Stimulated activated CD4-positive, alpha-beta T cell treated with anti-CD3 and anti-CD28 coated beads, Interleukin-12 subunit alpha, Interleukin-12 subunit beta, amount 100 ng/mL, for 48 hours (primary cell): ENCODE measurements at regions not wholly inside any gene's neighbourhood (a gene's known extent, or its start where the extent isn't known, plus 50 kb on each side); places are given as distances from the start of the nearest gene placed in this dataset.

ENCODE experiments used
- DNase-seq, 3 donors: peaks; one replicate each; pipeline ENCODE4 v3.0.0-alpha.2; 2020; ENCODE audit warnings: low read depth in 2 of 3, low spot score in 1 of 3

- no peak for DNase-seq
These were observed 88.6 kb upstream of the GGTLC1 start for GRCh38 chr20:24077145-24077544.

- no peak for DNase-seq
These were observed 82.1 kb upstream of the GGTLC1 start for GRCh38 chr20:24070679-24071078.

DNA sequence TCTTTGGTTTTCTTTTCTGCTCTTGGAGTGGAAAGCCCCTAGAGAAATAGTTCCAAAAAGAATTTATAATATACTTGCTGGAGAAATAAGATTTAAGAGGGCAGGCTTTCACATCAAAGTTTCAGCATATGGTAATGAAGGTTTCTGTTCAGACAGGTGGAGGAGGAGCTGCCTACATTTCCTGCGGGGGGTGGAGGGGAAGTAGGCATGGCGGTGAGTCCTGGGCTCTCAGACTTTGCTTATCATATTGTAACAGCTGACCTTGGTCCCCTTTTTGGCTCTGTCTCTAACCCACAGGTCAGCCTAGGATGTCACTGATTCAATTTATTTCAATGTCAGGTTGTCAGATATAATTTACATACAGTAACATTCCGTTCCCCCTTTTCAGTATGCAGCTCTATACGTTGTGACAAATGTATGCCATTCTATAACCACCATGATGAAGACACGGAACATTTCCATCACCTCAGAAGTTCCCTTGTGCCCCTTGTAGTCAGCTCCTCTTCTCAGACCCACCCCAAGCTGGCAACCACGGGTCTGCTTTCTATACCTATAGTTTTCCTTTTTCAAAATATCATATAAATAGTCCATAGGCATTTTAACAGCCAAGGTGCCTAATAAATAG lies 77.6 kb upstream of the GGTLC1 start:
- peak in 1 of 3 donors; percentile 18 for DNase-seq

GRCh38 chr20:24064915-24065314 lies 76.3 kb upstream of the GGTLC1 start:
- DNase-seq = no peak

GRCh38 chr20:24064092-24064491 lies 75.5 kb upstream of the GGTLC1 start:
- no peak for DNase-seq

- no peak for DNase-seq
These were observed 74.5 kb upstream of the GGTLC1 start for GRCh38 chr20:24063100-24063499.

DNA sequence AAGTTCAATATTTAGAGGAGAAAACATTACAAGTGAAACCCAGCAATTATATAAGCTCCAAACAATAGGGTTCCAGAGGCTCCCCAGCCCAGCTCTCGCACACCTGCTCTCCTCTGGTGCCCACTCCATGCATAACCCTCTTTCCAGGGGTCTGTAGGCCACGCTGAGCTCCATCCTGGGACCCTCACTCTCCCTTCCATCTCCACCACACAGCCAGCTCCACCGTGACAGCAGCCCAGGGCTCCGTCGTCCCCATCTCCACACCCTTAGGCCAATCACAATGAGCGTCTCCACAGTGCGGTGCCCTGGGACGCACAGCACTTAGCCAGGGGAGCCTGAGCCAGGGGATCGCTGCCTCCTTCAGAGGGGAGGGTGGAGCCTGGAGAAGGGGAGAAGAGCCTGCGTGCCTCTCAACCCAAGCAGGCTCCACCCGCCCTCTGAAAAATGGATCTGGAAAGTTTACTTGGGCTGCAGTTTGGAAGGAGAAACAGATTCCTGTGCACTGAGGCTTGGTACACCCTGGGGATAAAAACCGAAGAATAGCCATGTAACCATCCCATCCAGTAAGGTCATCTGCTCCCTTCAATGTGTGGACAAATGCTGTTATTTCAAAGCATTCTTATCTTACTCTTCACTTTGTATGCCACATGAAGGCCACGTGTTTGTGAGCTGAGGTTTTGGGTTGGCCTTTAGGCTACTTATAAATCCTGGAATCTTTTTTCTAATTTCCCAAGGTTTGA lies 72.4 kb upstream of the GGTLC1 start:
- no peak for DNase-seq

DNA sequence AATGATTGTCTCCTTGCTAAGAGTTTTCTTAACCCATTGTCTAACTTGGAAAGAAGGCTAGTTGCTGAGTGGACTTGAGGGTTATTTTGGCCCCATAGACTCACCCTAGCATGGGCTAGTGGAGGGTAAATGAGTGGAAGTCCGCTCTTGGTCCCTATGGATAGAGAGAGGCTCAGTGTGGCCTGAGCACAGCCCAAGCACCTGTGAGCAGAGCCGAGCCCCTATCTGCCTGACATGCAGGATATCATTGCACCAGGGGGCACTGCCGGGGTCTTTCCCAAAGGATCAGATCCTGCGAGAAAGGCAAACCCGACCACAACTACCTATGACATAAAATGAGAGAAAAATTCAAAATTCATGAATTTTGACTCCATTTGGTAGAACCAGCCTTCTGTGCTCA lies 70.6 kb upstream of the GGTLC1 start:
- no peak for DNase-seq

GRCh38 chr20:24056491-24056890 lies 67.9 kb upstream of the GGTLC1 start:
- no peak for DNase-seq

GRCh38 chr20:24052599-24053275 lies 64.2 kb upstream of the GGTLC1 start:
- no peak for DNase-seq

DNA sequence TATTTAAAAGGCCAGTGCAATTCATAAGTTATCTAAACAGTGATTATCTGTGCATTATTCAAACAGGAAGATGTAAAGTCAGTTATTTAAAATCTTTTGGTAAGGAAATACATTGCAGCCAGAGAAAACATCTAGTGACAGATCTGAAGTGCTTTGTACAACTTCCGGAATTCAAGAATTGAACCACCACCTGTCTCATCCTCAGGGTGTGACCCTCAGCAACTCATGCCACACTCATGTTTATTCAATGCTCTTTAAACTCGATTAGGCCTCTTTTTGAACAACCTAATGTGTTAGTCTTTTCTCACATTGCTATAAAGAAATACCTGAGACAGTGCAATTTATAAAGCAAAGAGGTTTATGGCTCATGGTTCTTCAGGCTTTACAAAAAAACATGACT lies 62.6 kb upstream of the GGTLC1 start:
- DNase-seq = no peak

DNA sequence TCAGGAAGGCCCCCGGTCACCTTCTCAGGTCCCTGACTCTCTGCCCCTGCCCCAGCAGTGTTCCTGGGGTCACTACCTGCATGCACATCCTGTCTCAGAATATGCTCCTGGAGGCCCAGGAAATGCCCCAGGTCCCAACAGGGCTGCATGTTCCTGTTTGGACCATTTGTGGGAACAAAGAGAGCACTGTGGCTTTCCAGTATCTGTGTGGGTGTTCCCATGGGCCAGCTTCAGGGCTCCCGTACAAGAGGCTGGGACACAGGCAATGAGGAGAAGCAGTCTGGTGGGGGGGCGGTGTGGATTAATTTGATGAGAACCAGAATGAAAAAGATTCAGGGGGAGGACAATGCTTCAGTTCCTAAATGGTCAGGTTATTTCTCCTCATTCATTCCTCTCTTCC lies 61.5 kb upstream of the GGTLC1 start:
- no peak for DNase-seq

- no peak for DNase-seq
These were observed 60.5 kb upstream of the GGTLC1 start for GRCh38 chr20:24049081-24049480.

- no peak for DNase-seq
These were observed 59.5 kb upstream of the GGTLC1 start for GRCh38 chr20:24048024-24048611.

DNA sequence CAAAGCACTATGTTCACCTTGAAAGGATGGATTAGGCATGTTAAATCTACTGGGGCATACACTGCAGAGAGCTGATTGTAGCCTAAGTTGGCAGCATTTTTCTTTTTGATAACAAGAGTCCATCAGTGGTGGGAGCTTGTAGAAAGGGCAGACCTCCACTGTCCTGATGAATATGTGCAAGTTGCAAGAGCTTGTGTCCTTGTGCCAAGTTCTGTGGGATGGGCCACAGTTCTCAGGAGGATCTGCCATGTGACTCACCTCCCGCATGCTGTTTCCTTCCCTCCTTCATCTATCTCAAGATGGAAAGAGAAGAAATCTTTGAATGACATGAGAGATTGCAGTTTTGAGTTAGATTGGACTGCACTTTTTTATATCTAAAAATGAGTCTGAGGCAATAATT lies 58.3 kb upstream of the GGTLC1 start:
- DNase-seq = no peak

- DNase-seq = peak in 2 of 3 donors; percentile 11 to 28
These were observed 57.2 kb upstream of the GGTLC1 start for GRCh38 chr20:24045621-24046318.

DNA sequence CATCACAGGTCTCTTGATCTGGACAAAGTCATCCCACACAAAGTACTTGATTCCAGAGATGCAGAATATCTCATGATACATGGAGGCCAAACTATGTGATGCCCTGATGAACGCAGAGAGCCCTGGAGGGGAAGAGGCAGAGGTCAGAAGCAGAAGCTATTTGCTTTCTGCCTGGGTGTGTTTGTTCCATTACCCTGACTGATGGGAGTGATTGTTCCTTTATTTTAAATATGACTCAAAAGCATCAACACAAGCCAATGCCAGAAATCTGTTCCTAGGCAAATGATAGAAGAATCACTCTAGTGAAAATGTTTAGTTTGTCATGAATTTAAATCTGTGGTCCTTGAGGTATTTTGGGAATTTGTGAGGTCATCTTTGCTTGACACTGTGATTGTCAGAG lies 54.7 kb upstream of the GGTLC1 start:
- no peak for DNase-seq

DNA sequence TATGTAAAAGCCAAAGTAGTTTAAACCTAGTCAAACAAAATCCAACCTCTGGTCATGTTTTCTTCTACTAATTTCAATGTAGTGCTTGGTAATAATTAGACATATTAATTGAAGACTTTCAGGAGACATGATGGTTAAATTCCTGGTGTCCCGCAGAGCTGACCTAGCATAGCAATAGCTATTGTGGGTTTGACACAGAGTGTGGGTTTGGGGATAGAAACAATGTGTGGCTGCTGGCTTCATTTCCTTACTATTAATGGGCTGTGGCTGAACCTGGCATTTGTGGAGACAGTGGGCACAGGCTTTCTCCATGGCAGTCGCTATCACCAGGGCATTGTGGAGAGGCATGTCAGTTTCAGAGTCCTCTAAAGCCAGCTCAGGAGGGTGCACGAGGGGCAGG lies 54.1 kb upstream of the GGTLC1 start:
- no peak for DNase-seq

DNA sequence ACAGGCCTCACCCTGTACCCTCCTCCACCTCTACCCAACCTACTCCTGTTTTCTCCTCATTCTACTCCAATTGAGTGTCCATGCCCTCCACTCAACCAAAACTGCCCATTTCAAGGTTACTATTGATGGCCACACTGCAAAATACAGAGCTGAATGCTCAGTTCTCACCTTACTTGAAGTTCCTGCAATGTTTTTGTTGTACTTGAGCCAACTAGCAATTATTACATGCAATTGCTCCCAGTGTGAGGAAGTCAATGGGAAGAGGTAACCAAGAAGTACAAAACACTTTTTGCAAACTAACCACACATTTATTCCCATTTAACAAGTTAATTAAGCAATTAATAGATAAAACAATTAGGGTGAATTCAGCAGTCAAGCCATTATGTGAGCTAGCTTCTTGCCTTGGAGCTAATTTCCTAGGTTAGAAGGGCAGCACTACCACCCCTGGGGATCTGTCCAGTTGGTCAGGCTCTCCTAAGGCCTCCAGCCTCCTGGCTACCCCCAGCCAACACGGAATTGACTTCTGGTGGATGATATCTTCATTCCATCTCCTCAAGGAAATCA lies 52.4 kb upstream of the GGTLC1 start:
- DNase-seq = no peak

GRCh38 chr20:24039196-24039595 lies 50.6 kb upstream of the GGTLC1 start:
- DNase-seq = no peak
